WTC11 (cell line): ENCODE measurements at regions not wholly inside any gene's neighbourhood (a gene's known extent, or its start where the extent isn't known, plus 50 kb on each side); places are given as distances from the start of the nearest gene placed in this dataset.

Experiments used
- ATAC-seq: fragments of 200-7000 bp; cut with Tn5 transposase; 2 replicates; pipeline ENCODE4 v1.10.0; 2021; ENCODE audit warnings: mild to moderate bottlenecking, moderate library complexity
- CTCF ChIA-PET: fragments of 300-600 bp; sonication (Branson Sonifier 250); formaldehyde crosslinking; loops from one replicate; lab custom pipeline; 2021; ENCODE audit warnings: antibody characterized with exemption; lab: Charles Lee
- POLR2A ChIA-PET: fragments of 350-600 bp; sonication (Branson Sonifier 250); formaldehyde crosslinking; loops from one replicate; lab custom pipeline; 2021; ENCODE audit warnings: antibody characterized with exemption; lab: Charles Lee
- DNase-seq: peaks from one replicate; pipeline ENCODE4 v3.0.0; 2021; ENCODE audit warnings: low spot score
- H3K27ac Mint-ChIP-seq: 2 replicates; pipeline ENCODE4 v1.8.0; 2021; ENCODE audit warnings: mixed read lengths
- H3K27me3 Mint-ChIP-seq: 2 replicates; pipeline ENCODE4 v1.8.0; 2021; ENCODE audit warnings: low read depth, mild to moderate bottlenecking, moderate library complexity, mixed read lengths
- H3K36me3 Mint-ChIP-seq: 2 replicates; pipeline ENCODE4 v1.8.0; 2021; ENCODE audit warnings: mixed read lengths
- H3K4me1 Mint-ChIP-seq: 2 replicates; pipeline ENCODE4 v1.8.0; 2022; ENCODE audit warnings: mixed read lengths
- H3K4me3 Mint-ChIP-seq: 2 replicates; pipeline ENCODE4 v1.8.0; 2021; ENCODE audit warnings: mild to moderate bottlenecking, moderate library complexity, mixed read lengths
- H3K9me3 Mint-ChIP-seq: 2 replicates; pipeline ENCODE4 v1.8.0; 2021; ENCODE audit warnings: mixed read lengths
- ATF2 ChIP-seq: sonication (generic); formaldehyde crosslinking; IDR thresholded peaks from 2 replicates; pipeline ENCODE4 v1.8.1; 2022; ENCODE audit warnings: low read depth, missing genetic modification reagents, borderline replicate concordance
- E2F4 ChIP-seq: sonication (generic); formaldehyde crosslinking; IDR thresholded peaks from 2 replicates; pipeline ENCODE4 v1.8.1; 2022; ENCODE audit warnings: low read depth, mild to moderate bottlenecking, moderate library complexity, missing genetic modification reagents, borderline replicate concordance
- ERG ChIP-seq: fragments of 250-450 bp; sonication (Bioruptor Pico); IDR thresholded peaks from 2 replicates; pipeline ENCODE4 v1.8.0; 2021; ENCODE audit warnings: mild to moderate bottlenecking
- ETV6 ChIP-seq: sonication (generic); formaldehyde crosslinking; IDR thresholded peaks from 2 replicates; pipeline ENCODE4 v1.8.1; 2022; ENCODE audit warnings: mild to moderate bottlenecking, missing genetic modification reagents
- GRHL2 ChIP-seq: fragments of 250-450 bp; sonication (Bioruptor Pico); IDR thresholded peaks from 2 replicates; pipeline ENCODE4 v1.8.0; 2022; ENCODE audit warnings: mild to moderate bottlenecking, moderate library complexity; ENCODE audit not compliant: insufficient replicate concordance, severe bottlenecking
- JUN ChIP-seq: sonication (generic); formaldehyde crosslinking; IDR thresholded peaks from 2 replicates; pipeline ENCODE4 v1.8.0; 2023; ENCODE audit warnings: mild to moderate bottlenecking, missing genetic modification reagents
- RELA ChIP-seq: sonication (generic); formaldehyde crosslinking; IDR thresholded peaks from 2 replicates; pipeline ENCODE4 v1.8.1; 2022; ENCODE audit warnings: missing genetic modification reagents, mild to moderate bottlenecking, borderline replicate concordance
- TCF7 ChIP-seq: sonication (generic); formaldehyde crosslinking; IDR thresholded peaks from 2 replicates; pipeline ENCODE4 v1.8.0; 2022; ENCODE audit warnings: mild to moderate bottlenecking, low read depth, missing genetic modification reagents, moderate library complexity
- ZBTB43 ChIP-seq: sonication (generic); formaldehyde crosslinking; IDR thresholded peaks from 2 replicates; pipeline ENCODE4 v1.8.1; 2023; ENCODE audit warnings: mild to moderate bottlenecking, missing genetic modification reagents
- ZNF138 ChIP-seq: sonication (generic); formaldehyde crosslinking; conservative IDR thresholded peaks from 2 replicates; pipeline ENCODE4 v1.8.1; 2022; ENCODE audit warnings: mild to moderate bottlenecking, moderate library complexity, missing genetic modification reagents
- ZNF232 ChIP-seq: sonication (generic); formaldehyde crosslinking; IDR thresholded peaks from 2 replicates; pipeline ENCODE4 v1.8.0; 2022; ENCODE audit warnings: mild to moderate bottlenecking, missing genetic modification reagents
- ZNF532 ChIP-seq: fragments of 250-450 bp; sonication (Bioruptor Pico); IDR thresholded peaks from 2 replicates; pipeline ENCODE4 v1.9.0; 2021; ENCODE audit warnings: mild to moderate bottlenecking, borderline replicate concordance
- ZNF671 ChIP-seq: fragments of 250-450 bp; sonication (Bioruptor Pico); IDR thresholded peaks from 2 replicates; pipeline ENCODE4 v1.8.0; 2021; ENCODE audit warnings: mild to moderate bottlenecking
- ZSCAN18 ChIP-seq: fragments of 250-450 bp; sonication (Bioruptor Pico); IDR thresholded peaks from 2 replicates; pipeline ENCODE4 v2.1.2; 2022; ENCODE audit warnings: mild to moderate bottlenecking, moderate library complexity

- TF ChIP-seq TCF7 (CRISPR knock-in tag) (no peak), ZNF232 (CRISPR knock-in tag) (no peak), ATF2 (no peak), ZBTB43 (CRISPR knock-in tag) (no peak), ZSCAN18 (CRISPR knock-in tag) (no peak), ETV6 (CRISPR knock-in tag) (no peak), ZNF671 (CRISPR knock-in tag) (no peak), RELA (CRISPR knock-in tag) (no peak), GRHL2 (CRISPR knock-in tag) (no peak), ERG (CRISPR knock-in tag) (no peak), E2F4 (no peak)
These were observed 56.1 kb upstream of the ADO start (continued) for GRCh38 chr10:62748386-62748785.

- TF ChIP-seq ZBTB43 (CRISPR knock-in tag) (no peak), ZNF138 (CRISPR knock-in tag) (no peak), JUN (CRISPR knock-in tag) (no peak), ZNF532 (no peak)
- CTCF ChIA-PET: no interaction called here
- no peaks in the 10 kb centered on the region for H3K36me3 Mint-ChIP-seq
These were observed 55.3 kb upstream of the ADO start for GRCh38 chr10:62749093-62749683.

More at GRCh38 chr10:62749093-62749683, 55.3 kb upstream of the ADO start:
- Mint-ChIP-seq H3K27ac (no peak overlapping the region), H3K27me3 (no peaks in the 10 kb centered on the region), H3K9me3 (no peaks in the 10 kb centered on the region), H3K4me1 (no peaks in the 10 kb centered on the region), H3K4me3 (no peak overlapping the region)
- POLR2A ChIA-PET: no interaction called here
- ATAC-seq (no peak), DNase-seq (no peak)
